ENCODE measurements at regions not wholly inside any gene's neighbourhood (a gene's known extent, or its start where the extent isn't known, plus 50 kb on each side); places are given as distances from the start of the nearest gene placed in this dataset.

GRCh38 chr14:44279357-44279756 lies 227.7 kb downstream of the FSCB start:
- H3K4me3 ChIP-seq (ENCODE audit: low read depth, low read length) = no peak overlapping the region
- no peak for DNase-seq (ENCODE audit: low read depth, low spot score)
- POLR2A ChIA-PET = no interaction called here
- no peak for TF ChIP-seq CTCF (IDR thresholded peaks at IDR 0.05; ENCODE audit: insufficient read depth, low read length, missing control alignments)
- CTCF ChIA-PET = no interaction called here

- POLR2A ChIA-PET = no interaction called here
- CTCF ChIA-PET = no interaction called here
- DNase-seq (ENCODE audit: low read depth, low spot score) = no peak
- no peak for TF ChIP-seq CTCF (IDR thresholded peaks at IDR 0.05; ENCODE audit: insufficient read depth, low read length, missing control alignments)
- no peak overlapping the region for H3K4me3 ChIP-seq (ENCODE audit: low read depth, low read length)
Measured at GRCh38 chr14:44271637-44272036, 235.4 kb downstream of the FSCB start.

- no peak for DNase-seq (ENCODE audit: low read depth, low spot score)
- TF ChIP-seq CTCF (IDR thresholded peaks at IDR 0.05; ENCODE audit: insufficient read depth, low read length, missing control alignments) = no peak
- CTCF ChIA-PET = no interaction called here
- no peak overlapping the region for H3K4me3 ChIP-seq (ENCODE audit: low read depth, low read length)
- POLR2A ChIA-PET = no interaction called here
Measured at GRCh38 chr14:44271006-44271405, 236.1 kb downstream of the FSCB start.

DNA sequence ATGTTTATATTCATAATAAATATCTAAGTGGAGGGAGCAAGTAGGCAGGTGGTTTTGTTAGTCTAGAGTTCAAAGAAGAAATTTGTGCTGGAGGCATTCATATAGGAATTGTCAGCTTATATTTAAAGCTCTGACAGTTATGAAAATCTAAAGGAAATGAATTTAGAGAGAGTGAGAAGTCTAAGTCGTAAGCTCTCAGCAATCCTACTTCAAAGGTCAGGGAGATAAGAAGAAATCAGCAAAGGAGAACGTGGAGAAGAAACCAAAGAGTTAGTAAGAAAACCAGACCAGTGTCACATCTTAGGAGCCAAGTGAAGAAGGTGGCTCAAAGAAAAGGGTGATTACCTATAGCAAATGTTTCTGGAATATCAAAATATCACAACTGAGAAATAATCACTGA lies 241.8 kb downstream of the FSCB start:
- DNase-seq (ENCODE audit: low read depth, low spot score) = no peak
- CTCF ChIA-PET = no interaction called here
- POLR2A ChIA-PET = no interaction called here
- no peak overlapping the region for H3K4me3 ChIP-seq (ENCODE audit: low read depth, low read length)
- no peak for TF ChIP-seq CTCF (IDR thresholded peaks at IDR 0.05; ENCODE audit: insufficient read depth, low read length, missing control alignments)

DNA sequence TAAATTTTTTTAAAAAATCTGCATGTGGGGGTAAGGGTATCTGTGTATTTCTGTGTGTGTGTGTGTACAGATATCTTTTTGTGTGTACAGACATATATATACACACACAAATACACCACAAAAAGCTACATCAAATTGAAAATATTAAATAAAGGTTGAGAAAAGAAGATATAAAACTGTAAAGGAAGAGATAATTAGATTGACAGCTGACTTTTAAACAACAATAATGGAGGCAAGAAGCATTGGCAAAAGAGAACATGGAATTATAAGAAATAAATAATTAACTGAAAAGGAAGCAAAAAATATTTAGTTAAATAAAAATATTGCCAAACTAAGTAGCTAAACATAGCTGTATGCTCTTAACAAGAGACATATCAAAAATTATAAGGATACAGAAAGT lies 291.4 kb downstream of the FSCB start:
- CTCF ChIA-PET = no interaction called here
- POLR2A ChIA-PET = no interaction called here
- no peak for TF ChIP-seq CTCF (IDR thresholded peaks at IDR 0.05; ENCODE audit: insufficient read depth, low read length, missing control alignments)
- DNase-seq (ENCODE audit: low read depth, low spot score) = no peak
- H3K4me3 ChIP-seq (ENCODE audit: low read depth, low read length) = no peak overlapping the region

DNA sequence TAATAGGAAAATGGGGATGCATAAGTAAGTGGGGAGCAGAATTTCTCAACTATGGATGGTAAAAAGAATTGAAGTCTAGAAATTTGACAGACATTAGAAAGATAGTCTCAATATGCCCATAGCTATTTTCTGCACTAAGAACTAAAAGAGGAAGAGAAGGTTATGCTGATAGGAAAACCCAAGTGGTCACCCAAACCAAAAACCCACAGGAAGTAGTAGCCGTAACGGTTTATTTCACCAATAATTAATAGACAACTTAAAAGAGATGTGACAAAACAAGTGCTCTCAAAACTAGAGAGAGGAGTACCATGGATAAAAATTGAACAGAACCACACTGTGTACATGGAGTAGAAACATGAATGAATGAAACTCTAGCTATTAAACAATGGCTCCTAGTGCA lies 295.4 kb downstream of the FSCB start:
- no peak overlapping the region for H3K4me3 ChIP-seq (ENCODE audit: low read depth, low read length)
- TF ChIP-seq CTCF (IDR thresholded peaks at IDR 0.05; ENCODE audit: insufficient read depth, low read length, missing control alignments) = no peak
- ChIA-PET CTCF (no interaction called here), POLR2A (no interaction called here)
- DNase-seq (ENCODE audit: low read depth, low spot score) = no peak
